ENCODE measurements at regions not wholly inside any gene's neighbourhood (a gene's known extent, or its start where the extent isn't known, plus 50 kb on each side); places are given as distances from the start of the nearest gene placed in this dataset.
"Not testable (repeated sequence)": the region's sequence is repeated elsewhere in the genome, so short reads cannot be mapped to it uniquely, and the experiment has no call there.

DNA sequence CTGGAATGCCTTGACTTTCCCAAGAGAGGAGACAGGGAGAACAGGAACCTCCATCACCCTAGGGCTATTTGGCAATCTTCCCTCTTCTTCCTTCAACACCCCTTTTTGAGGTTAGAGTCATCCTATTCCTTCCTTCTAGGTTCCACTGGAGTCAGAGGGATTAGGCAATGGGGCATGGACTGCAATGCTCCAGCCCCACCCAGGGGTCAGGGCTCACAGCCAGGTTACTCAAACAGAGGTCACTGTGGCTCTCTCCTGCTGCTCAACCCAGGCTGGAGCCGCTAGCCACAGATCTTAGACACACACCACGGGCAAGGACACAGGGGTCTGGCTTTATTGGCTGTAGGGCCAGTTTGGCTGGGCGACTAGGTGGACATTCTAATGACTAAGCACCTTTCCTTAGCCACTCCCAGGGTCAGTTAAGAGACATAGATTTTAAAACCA is 145.5 kb upstream of the NRIP1 start:
- Histone ChIP-seq H3K36me3 (ENCODE audit: control insufficient read depth, insufficient read depth, low read length) (no peaks in the 10 kb centered on the region), H3K27ac (ENCODE audit: low read length) (peak overlapping the region; percentile 61), H3K4me3 (ENCODE audit: low read length) (no peak overlapping the region), H3K4me1 (ENCODE audit: control insufficient read depth, insufficient read depth, low read length) (peaks cover 12% of the 10 kb centered on the region), H3K9me3 (ENCODE audit: control insufficient read depth, low read depth, low read length) (no peaks in the 10 kb centered on the region), H3K27me3 (ENCODE audit: control insufficient read depth, insufficient read depth, low read length) (no peaks in the 10 kb centered on the region)
- 83% methylated on average over 1 of the region's 3 CpGs for WGBS (ENCODE audit: insufficient coverage, low lambda C conversion rate)
- peak; percentile 38 to 45 for DNase-seq

DNA sequence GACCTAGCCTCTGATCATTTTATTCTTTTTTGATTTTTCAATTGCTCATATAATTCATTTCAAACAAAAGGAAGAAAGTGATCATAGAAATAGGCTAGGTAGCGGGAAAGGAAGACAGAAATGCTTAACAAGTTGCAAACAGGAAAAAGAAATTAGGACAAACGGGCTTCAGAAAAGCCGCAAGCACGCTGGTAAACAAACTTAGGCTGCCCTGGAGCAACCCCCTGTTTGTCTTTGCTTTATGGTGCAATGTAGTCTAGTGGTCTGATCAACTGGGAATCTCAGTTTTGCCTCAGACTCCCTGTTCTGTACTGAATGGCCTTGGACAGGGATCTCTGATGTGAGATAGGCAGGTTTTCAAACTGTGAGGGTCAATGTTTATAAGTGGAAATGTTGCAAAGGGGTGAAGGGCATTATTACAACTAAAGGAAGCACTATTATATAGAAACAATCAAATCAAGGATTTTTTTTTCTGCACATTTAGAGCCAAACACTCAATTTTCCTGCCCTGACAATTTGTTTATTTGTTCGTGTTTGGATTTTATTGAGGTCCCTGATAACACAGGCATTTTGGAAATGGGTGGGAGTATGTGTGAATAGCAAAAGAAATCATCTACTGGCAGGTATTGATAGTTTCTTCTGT is 146.8 kb upstream of the NRIP1 start:
- H3K4me1 ChIP-seq (ENCODE audit: control insufficient read depth, insufficient read depth, low read length), result peaks cover 12% of the 10 kb centered on the region
- H3K4me3 ChIP-seq (ENCODE audit: low read length), result no peak overlapping the region
- WGBS (ENCODE audit: insufficient coverage, low lambda C conversion rate), result 33% methylated on average over 1 of the region's 5 CpGs
- peak in 1 of 2 donors; percentile 34 for DNase-seq
- no peaks in the 10 kb centered on the region for H3K36me3 ChIP-seq (ENCODE audit: control insufficient read depth, insufficient read depth, low read length)
- no peaks in the 10 kb centered on the region for H3K27me3 ChIP-seq (ENCODE audit: control insufficient read depth, insufficient read depth, low read length)
- no peaks in the 10 kb centered on the region for H3K9me3 ChIP-seq (ENCODE audit: control insufficient read depth, low read depth, low read length)
- H3K27ac ChIP-seq (ENCODE audit: low read length), result peak overlapping the region; percentile 42

DNA sequence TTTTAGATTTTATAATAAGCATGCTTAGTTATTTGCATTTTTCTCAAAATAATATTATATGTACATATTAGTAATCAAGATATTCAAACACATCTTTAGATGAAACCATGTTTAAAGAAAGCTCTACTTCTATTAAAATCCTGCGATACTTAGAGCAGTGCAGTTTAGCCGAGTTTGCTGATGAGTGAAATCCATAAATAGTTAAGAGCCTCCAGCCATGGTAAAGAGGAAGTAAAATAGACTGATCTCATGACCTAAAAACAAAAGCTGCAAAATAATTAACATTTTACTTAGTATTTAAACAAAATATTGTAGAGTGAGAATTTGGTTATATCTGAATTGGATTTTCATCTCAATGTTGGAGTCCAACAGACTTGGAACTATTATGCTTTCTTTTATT is 147.4 kb upstream of the NRIP1 start:
- no peaks in the 10 kb centered on the region for H3K36me3 ChIP-seq (ENCODE audit: control insufficient read depth, insufficient read depth, low read length)
- peaks cover 12% of the 10 kb centered on the region for H3K4me1 ChIP-seq (ENCODE audit: control insufficient read depth, insufficient read depth, low read length)
- no peaks in the 10 kb centered on the region for H3K9me3 ChIP-seq (ENCODE audit: control insufficient read depth, low read depth, low read length)
- 80% methylated on average over 1 of the region's 2 CpGs for WGBS (ENCODE audit: insufficient coverage, low lambda C conversion rate)
- no peak overlapping the region for H3K27ac ChIP-seq (ENCODE audit: low read length)
- H3K27me3 ChIP-seq (ENCODE audit: control insufficient read depth, insufficient read depth, low read length), result no peaks in the 10 kb centered on the region
- DNase-seq, result no peak
- no peak overlapping the region for H3K4me3 ChIP-seq (ENCODE audit: low read length)

DNA sequence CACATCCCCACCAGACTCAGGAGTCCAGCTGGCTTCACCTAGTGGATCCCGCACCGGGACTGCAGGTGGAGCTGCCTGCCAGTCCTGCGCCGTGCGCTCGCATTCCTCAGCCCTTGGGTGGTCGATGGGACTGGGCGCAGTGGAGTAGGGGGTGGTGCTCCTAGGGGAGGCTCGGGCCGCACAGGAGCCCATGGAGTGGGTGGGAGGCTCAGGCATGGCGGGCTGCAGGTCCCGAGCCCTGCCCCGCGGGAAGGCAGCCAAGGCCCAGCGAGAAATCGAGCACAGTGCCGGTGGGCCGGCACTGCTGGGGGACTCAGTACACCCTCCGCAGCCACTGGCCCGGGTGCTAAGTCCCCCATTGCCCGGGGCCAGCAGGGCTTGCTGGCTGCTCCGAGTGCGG is 153.7 kb upstream of the NRIP1 start:
- H3K36me3 ChIP-seq (ENCODE audit: control insufficient read depth, insufficient read depth, low read length); H3K9me3 ChIP-seq (ENCODE audit: control insufficient read depth, low read depth, low read length); H3K4me3 ChIP-seq (ENCODE audit: low read length); H3K27me3 ChIP-seq (ENCODE audit: control insufficient read depth, insufficient read depth, low read length); H3K4me1 ChIP-seq (ENCODE audit: control insufficient read depth, insufficient read depth, low read length); DNase-seq; H3K27ac ChIP-seq (ENCODE audit: low read length): not testable (repeated sequence)
- no CpG with 5 or more reads among the region's 23 CpGs for WGBS (ENCODE audit: insufficient coverage, low lambda C conversion rate)

DNA sequence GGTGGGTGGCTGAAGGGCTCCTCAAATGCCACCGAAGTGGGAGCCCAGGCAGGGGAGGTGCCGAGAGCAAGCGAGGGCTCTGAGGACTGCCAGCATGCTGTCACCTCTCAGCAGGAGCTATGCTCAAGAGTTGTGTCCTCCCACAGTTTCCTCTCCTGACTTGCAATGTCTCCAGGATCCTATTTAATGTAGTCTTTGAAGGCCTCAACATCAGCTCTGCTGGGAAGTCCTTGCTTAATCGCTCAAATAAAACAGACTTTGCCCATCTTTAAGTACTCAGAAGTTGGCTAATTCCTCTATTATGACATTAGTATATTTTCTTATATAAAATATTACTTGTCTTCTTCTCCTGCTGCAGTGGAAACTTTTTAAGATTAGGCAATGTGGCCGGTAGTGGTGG is 154.2 kb upstream of the NRIP1 start:
- Histone ChIP-seq H3K27ac (ENCODE audit: low read length) (no peak overlapping the region), H3K9me3 (ENCODE audit: control insufficient read depth, low read depth, low read length) (no peaks in the 10 kb centered on the region), H3K27me3 (ENCODE audit: control insufficient read depth, insufficient read depth, low read length) (no peaks in the 10 kb centered on the region), H3K4me1 (ENCODE audit: control insufficient read depth, insufficient read depth, low read length) (no peaks in the 10 kb centered on the region), H3K4me3 (ENCODE audit: low read length) (no peak overlapping the region), H3K36me3 (ENCODE audit: control insufficient read depth, insufficient read depth, low read length) (no peaks in the 10 kb centered on the region)
- no CpG with 5 or more reads among the region's 5 CpGs for WGBS (ENCODE audit: insufficient coverage, low lambda C conversion rate)
- no peak for DNase-seq

DNA sequence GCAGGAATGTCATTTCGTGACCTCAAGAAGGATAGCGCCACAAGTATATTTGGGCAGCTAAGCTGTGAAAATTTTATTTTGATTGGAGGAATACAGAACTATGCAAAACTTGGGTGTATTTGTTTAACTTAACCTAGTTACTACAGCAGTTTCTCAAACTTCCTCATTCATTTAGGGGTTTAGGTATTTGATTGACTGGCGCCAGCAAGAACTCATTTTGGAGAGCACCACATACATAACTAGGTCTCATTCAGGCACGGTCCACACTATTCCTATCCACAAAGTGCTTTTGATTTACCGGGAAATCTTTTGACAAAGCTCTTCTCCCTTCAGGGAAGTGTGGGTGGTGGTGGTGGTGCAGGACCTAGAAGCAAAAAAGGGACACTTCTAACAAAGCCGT is 155.1 kb upstream of the NRIP1 start:
- DNase-seq, result no peak

DNA sequence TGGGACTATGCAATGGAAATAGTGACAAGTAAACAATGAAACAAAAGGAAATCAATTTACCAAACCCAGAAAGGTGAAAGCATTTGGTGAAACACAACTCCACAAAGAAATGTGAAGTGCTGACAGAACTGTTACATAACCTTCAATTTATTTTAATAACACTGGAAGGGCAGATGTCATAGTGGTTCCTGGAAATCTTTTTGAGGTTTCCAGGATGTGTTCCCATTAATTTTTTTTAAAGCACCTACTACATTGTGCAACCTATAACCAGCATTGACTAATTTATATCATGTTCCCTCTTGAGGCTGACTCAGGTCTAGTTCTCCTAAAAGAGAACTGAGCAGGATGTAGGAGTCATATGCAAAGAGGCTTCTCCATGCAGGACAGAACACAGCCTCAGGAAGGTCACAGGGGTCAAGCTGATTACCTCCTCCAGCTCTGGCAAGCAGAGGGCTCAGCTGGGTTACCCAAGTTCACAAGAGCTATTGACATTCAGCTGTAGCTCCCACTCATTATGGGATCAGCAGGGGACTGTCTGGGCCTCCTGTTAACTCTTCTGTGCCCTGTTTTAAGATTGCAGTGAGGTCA is 157.1 kb upstream of the NRIP1 start:
- H3K4me3 ChIP-seq (ENCODE audit: low read length), result no peak overlapping the region
- H3K27me3 ChIP-seq (ENCODE audit: control insufficient read depth, insufficient read depth, low read length), result no peaks in the 10 kb centered on the region
- H3K36me3 ChIP-seq (ENCODE audit: control insufficient read depth, insufficient read depth, low read length), result no peaks in the 10 kb centered on the region
- no peaks in the 10 kb centered on the region for H3K9me3 ChIP-seq (ENCODE audit: control insufficient read depth, low read depth, low read length)
- DNase-seq, result peak in 1 of 2 donors; percentile 29
- no peaks in the 10 kb centered on the region for H3K4me1 ChIP-seq (ENCODE audit: control insufficient read depth, insufficient read depth, low read length)
- no peak overlapping the region for H3K27ac ChIP-seq (ENCODE audit: low read length)

More for the DNA sequence above, 155.1 kb upstream of the NRIP1 start:
- Histone ChIP-seq H3K36me3 (ENCODE audit: control insufficient read depth, insufficient read depth, low read length) (no peaks in the 10 kb centered on the region), H3K27me3 (ENCODE audit: control insufficient read depth, insufficient read depth, low read length) (no peaks in the 10 kb centered on the region), H3K9me3 (ENCODE audit: control insufficient read depth, low read depth, low read length) (no peaks in the 10 kb centered on the region), H3K4me1 (ENCODE audit: control insufficient read depth, insufficient read depth, low read length) (no peaks in the 10 kb centered on the region), H3K27ac (ENCODE audit: low read length) (no peak overlapping the region), H3K4me3 (ENCODE audit: low read length) (no peak overlapping the region)
- WGBS (ENCODE audit: insufficient coverage, low lambda C conversion rate), result 100% methylated on average over 2 of the region's 6 CpGs

DNA sequence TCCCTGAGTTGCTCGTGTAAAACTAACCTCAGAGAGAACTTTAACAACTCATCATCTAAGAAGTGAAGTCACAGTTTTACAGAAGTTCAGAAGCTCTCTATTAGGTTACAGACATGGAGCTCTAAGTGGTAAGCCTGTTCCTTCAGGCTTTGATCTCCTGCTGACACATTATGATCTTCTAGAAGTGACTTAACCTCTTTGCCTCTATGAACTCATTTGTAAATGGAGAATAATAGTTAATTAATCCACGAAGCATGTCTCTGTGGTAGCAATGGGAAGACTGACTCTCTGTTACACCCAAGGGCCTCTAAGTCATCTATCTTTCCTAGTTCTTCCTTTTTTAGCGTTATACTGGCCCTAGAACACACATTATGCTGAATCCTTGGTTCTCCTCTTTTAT is 157.9 kb upstream of the NRIP1 start:
- DNase-seq, result no peak
- H3K9me3 ChIP-seq (ENCODE audit: control insufficient read depth, low read depth, low read length), result no peaks in the 10 kb centered on the region
- no peaks in the 10 kb centered on the region for H3K4me1 ChIP-seq (ENCODE audit: control insufficient read depth, insufficient read depth, low read length)
- WGBS (ENCODE audit: insufficient coverage, low lambda C conversion rate), result 88% methylated on average over 1 of the region's 3 CpGs
- H3K4me3 ChIP-seq (ENCODE audit: low read length), result no peak overlapping the region
- H3K27ac ChIP-seq (ENCODE audit: low read length), result no peak overlapping the region
- H3K36me3 ChIP-seq (ENCODE audit: control insufficient read depth, insufficient read depth, low read length), result no peaks in the 10 kb centered on the region
- H3K27me3 ChIP-seq (ENCODE audit: control insufficient read depth, insufficient read depth, low read length), result no peaks in the 10 kb centered on the region

DNA sequence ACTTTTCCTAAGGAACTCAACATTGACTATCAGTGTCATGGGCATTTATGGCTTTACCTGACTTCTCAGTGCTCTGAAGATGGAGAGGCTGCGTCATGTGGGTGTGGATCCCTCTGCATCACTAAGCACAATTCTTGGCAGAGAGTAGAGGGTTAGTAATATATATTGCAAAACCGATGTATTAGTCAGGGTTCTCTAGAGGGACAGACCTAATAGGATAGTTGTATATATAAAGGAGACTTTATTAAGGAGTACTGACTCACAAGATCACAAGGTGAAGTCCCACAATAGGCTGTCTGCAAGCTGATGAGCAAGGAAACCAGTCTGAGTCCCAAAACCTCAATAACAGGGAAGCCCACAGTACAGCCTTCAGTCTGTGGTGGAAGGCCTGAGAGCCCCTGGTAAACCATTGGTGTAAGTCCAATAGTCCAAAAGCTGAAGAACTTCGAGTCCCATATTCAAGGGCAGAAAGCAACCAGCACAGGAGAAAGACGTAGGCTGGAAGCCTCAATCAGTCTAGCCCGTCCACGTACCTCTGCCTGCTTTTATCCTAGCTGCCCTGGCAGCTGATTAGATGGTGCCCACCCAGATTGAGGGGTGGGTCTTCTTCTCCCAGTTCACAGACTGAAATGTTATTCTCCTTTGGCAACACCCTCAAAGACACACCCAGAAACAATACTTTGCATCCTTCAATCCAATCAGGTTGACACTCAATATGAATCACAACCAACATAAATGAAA is 159.7 kb upstream of the NRIP1 start:
- H3K27ac ChIP-seq (ENCODE audit: low read length), result no peak overlapping the region
- H3K4me1 ChIP-seq (ENCODE audit: control insufficient read depth, insufficient read depth, low read length), result no peaks in the 10 kb centered on the region
- no peaks in the 10 kb centered on the region for H3K27me3 ChIP-seq (ENCODE audit: control insufficient read depth, insufficient read depth, low read length)
- H3K9me3 ChIP-seq (ENCODE audit: control insufficient read depth, low read depth, low read length), result no peaks in the 10 kb centered on the region
- WGBS (ENCODE audit: insufficient coverage, low lambda C conversion rate), result 80% methylated on average over 1 of the region's 6 CpGs
- H3K4me3 ChIP-seq (ENCODE audit: low read length), result no peak overlapping the region
- H3K36me3 ChIP-seq (ENCODE audit: control insufficient read depth, insufficient read depth, low read length), result no peaks in the 10 kb centered on the region
- no peak for DNase-seq

DNA sequence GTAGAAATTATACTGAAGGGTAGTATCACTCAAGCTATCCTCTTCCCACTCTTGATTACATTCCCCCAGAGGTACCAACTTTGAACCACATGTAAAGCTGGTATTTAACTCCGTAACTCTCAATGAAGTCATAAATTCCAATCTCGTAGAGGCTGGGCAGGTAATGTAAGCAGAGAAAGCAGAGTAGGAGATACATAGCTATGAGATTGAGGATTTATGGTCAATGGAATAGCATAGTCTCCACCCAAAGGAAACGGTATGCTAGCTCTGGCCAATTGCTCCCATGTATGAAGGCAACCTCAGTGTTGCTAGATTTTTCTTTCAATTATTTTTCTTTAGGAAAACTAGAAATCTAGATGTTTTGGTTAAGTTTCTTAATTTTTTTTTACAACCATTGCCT is 163.1 kb upstream of the NRIP1 start:
- WGBS (ENCODE audit: insufficient coverage, low lambda C conversion rate), result 60% methylated on average over 1 of the region's 3 CpGs

More for the DNA sequence above, 163.1 kb upstream of the NRIP1 start:
- no peaks in the 10 kb centered on the region for H3K9me3 ChIP-seq (ENCODE audit: control insufficient read depth, low read depth, low read length)
- H3K27ac ChIP-seq (ENCODE audit: low read length), result no peak overlapping the region
- H3K4me3 ChIP-seq (ENCODE audit: low read length), result no peak overlapping the region
- no peaks in the 10 kb centered on the region for H3K27me3 ChIP-seq (ENCODE audit: control insufficient read depth, insufficient read depth, low read length)
- no peak for DNase-seq
- no peaks in the 10 kb centered on the region for H3K36me3 ChIP-seq (ENCODE audit: control insufficient read depth, insufficient read depth, low read length)
- no peaks in the 10 kb centered on the region for H3K4me1 ChIP-seq (ENCODE audit: control insufficient read depth, insufficient read depth, low read length)
